CD14-positive monocyte (primary cell): ENCODE measurements at regions not wholly inside any gene's neighbourhood (a gene's known extent, or its start where the extent isn't known, plus 50 kb on each side); places are given as distances from the start of the nearest gene placed in this dataset.

Experiments used
- DNase-seq, 3 donors: peaks; one replicate each; pipeline ENCODE4 v3.0.0-alpha.2; 2011 to 2022
- H2AFZ ChIP-seq: 2 replicates; pipeline ENCODE4 v1.6.0; 2012; ENCODE audit warnings: mild to moderate bottlenecking, low read depth, low read length, inconsistent platforms; ENCODE audit not compliant: insufficient read depth, poor library complexity, severe bottlenecking
- H3K27ac ChIP-seq, 2 donors: 1 replicate in 1 of 2; 2 replicates in 1 of 2; pipeline ENCODE4 v1.5.1; 2012 to 2013; ENCODE audit warnings: low read length in 2 of 2, control low read depth in 1 of 2, inconsistent platforms in 1 of 2, low read depth in 1 of 2, mild to moderate bottlenecking in 1 of 2
- H3K27me3 ChIP-seq, 2 donors: one replicate each; pipeline versions ENCODE4 v1.6.0 to v1.6.1; 2011 to 2013; ENCODE audit warnings: low read length in 2 of 2; ENCODE audit not compliant: control insufficient read depth in 2 of 2, insufficient read depth in 2 of 2
- H3K36me3 ChIP-seq, 2 donors: replicated peaks in 1 of 2; 1 replicate in 1 of 2; 2 replicates in 1 of 2; pipeline versions ENCODE4 v1.5.1 to v1.6.1; 2012 to 2013; ENCODE audit warnings: low read length in 2 of 2, control low read depth in 1 of 2, inconsistent platforms in 1 of 2, mild to moderate bottlenecking in 1 of 2; ENCODE audit not compliant: insufficient read depth in 2 of 2, control insufficient read depth in 1 of 2
- H3K4me1 ChIP-seq, 2 donors: 1 replicate in 1 of 2; 2 replicates in 1 of 2; pipeline versions ENCODE4 v1.5.1 to v1.6.1; 2012 to 2013; ENCODE audit warnings: low read length in 2 of 2, control low read depth in 1 of 2, inconsistent platforms in 1 of 2, mild to moderate bottlenecking in 1 of 2, moderate library complexity in 1 of 2; ENCODE audit not compliant: insufficient read depth in 2 of 2, control insufficient read depth in 1 of 2
- H3K4me2 ChIP-seq: replicated peaks from 2 replicates; pipeline ENCODE3; 2012; ENCODE audit warnings: low read length, moderate library complexity, mild to moderate bottlenecking; ENCODE audit not compliant: poor library complexity, severe bottlenecking; ENCODE audit errors: extremely low read depth
- H3K4me3 ChIP-seq, 3 experiments: fragments of 200-600 bp in 1 of 3; sonication (generic) in 1 of 3; replicated peaks in 1 of 3; 1 replicate in 2 of 3; 2 replicates in 1 of 3; pipeline ENCODE4 v1.5.1; 2011 to 2013; ENCODE audit warnings: low read length in 3 of 3, mild to moderate bottlenecking in 3 of 3, control low read depth in 2 of 3, low read depth in 2 of 3, inconsistent platforms in 1 of 3, moderate library complexity in 1 of 3
- H3K79me2 ChIP-seq: 2 replicates; pipeline ENCODE4 v1.6.0; 2012; ENCODE audit warnings: mild to moderate bottlenecking, control low read depth, inconsistent platforms, low read length, moderate library complexity; ENCODE audit not compliant: insufficient read depth
- H3K9ac ChIP-seq: 2 replicates; pipeline ENCODE4 v1.6.0; 2017; ENCODE audit warnings: low read length, mild to moderate bottlenecking; ENCODE audit not compliant: insufficient read depth, poor library complexity, severe bottlenecking
- H3K9me3 ChIP-seq, 2 donors: replicated peaks in 1 of 2; 1 replicate in 1 of 2; 2 replicates in 1 of 2; pipeline versions ENCODE4 v1.5.1 to v1.6.1; 2012 to 2013; ENCODE audit warnings: low read length in 2 of 2, control low read depth in 1 of 2; ENCODE audit not compliant: control insufficient read depth in 1 of 2, insufficient read depth in 1 of 2
- H4K20me1 ChIP-seq: 2 replicates; pipeline ENCODE4 v1.6.0; 2012; ENCODE audit warnings: mild to moderate bottlenecking, low read length, control low read depth, moderate library complexity; ENCODE audit not compliant: insufficient read depth
- H3K27ac Mint-ChIP-seq, 7 donors: one replicate each; pipeline ENCODE4 v1.8.0; 2020; ENCODE audit warnings: mild to moderate bottlenecking in 7 of 7, mixed read lengths in 7 of 7, moderate library complexity in 6 of 7, inconsistent platforms in 2 of 7
- H3K27me3 Mint-ChIP-seq, 3 donors: one replicate each; pipeline ENCODE4 v1.8.0; 2021 to 2022; ENCODE audit warnings: low read depth in 3 of 3, mild to moderate bottlenecking in 3 of 3, mixed read lengths in 3 of 3, moderate library complexity in 3 of 3, inconsistent platforms in 1 of 3
- H3K36me3 Mint-ChIP-seq, 2 donors: one replicate each; pipeline ENCODE4 v1.8.0; 2020; ENCODE audit warnings: mixed read lengths in 2 of 2, inconsistent platforms in 1 of 2, mild to moderate bottlenecking in 1 of 2
- H3K4me1 Mint-ChIP-seq: one replicate; pipeline ENCODE4 v1.8.0; 2020; ENCODE audit warnings: mild to moderate bottlenecking, mixed read lengths
- H3K4me3 Mint-ChIP-seq, 2 donors: one replicate each; pipeline ENCODE4 v1.8.0; 2020; ENCODE audit warnings: mild to moderate bottlenecking in 2 of 2, mixed read lengths in 2 of 2, moderate library complexity in 1 of 2
- H3K9me3 Mint-ChIP-seq, 7 donors: one replicate each; pipeline ENCODE4 v1.8.0; 2020 to 2022; ENCODE audit warnings: mixed read lengths in 7 of 7, mild to moderate bottlenecking in 6 of 7, moderate library complexity in 6 of 7, inconsistent platforms in 2 of 7
- CTCF ChIP-seq: fragments of 200-600 bp; IDR thresholded peaks from one replicate; pipeline ENCODE4 v1.8.0; 2022; ENCODE audit warnings: antibody characterized with exemption, mild to moderate bottlenecking
- WGBS: methylation state at CpG from one replicate; pipeline ENCODE4 v1.1.5; 2013; ENCODE audit warnings: missing lambda C conversion rate; ENCODE audit not compliant: insufficient coverage; 5-methylcytosine and 5-hydroxymethylcytosine counted together
- intact Hi-C, 2 donors: fragments of 100-400 bp; cut with micrococcal nuclease; formaldehyde crosslinking; loops; one replicate each; pipeline versions ENCODE4 v1.15.0 to v1.15.1; 2023

- H3K27me3 Mint-ChIP-seq = peaks cover 0 to 4% (median 2%) of the 10 kb centered on the region in 3 donors
- H3K4me3 Mint-ChIP-seq = no peak overlapping the region
- no peaks in the 10 kb centered on the region for H3K36me3 ChIP-seq
- DNase-seq = no peak
- no peaks in the 10 kb centered on the region for H3K4me1 ChIP-seq
- TF ChIP-seq CTCF = no peak
- H3K9me3 ChIP-seq = no peaks in the 10 kb centered on the region
- H3K27ac Mint-ChIP-seq = no peak overlapping the region
- no peaks in the 10 kb centered on the region for H3K9me3 Mint-ChIP-seq
- no peak overlapping the region for H2AFZ ChIP-seq
- intact Hi-C loops = no loop called here
- H3K79me2 ChIP-seq = no peaks in the 10 kb centered on the region
- H3K9ac ChIP-seq = no peak overlapping the region
- no peaks in the 10 kb centered on the region for H3K36me3 Mint-ChIP-seq
- no peak overlapping the region for H3K27ac ChIP-seq
- H3K4me3 ChIP-seq = no peak overlapping the region
- H4K20me1 ChIP-seq = no peaks in the 10 kb centered on the region
- H3K4me1 Mint-ChIP-seq = no peaks in the 10 kb centered on the region
- H3K4me2 ChIP-seq = no peak overlapping the region
- H3K27me3 ChIP-seq = no peaks in the 10 kb centered on the region
- WGBS = 90% methylated on average over 2 of the region's 5 CpGs
Observed at GRCh38 chr10:131022981-131023380, 288.5 kb downstream of the TCERG1L start.

- DNase-seq = no peak
Observed at GRCh38 chr10:131024259-131025131, 287.0 kb downstream of the TCERG1L start.

More at GRCh38 chr10:131024259-131025131, 287.0 kb downstream of the TCERG1L start:
- no peak overlapping the region for H3K4me3 Mint-ChIP-seq
- no peak overlapping the region for H3K27ac Mint-ChIP-seq
- no peaks in the 10 kb centered on the region for H3K4me1 Mint-ChIP-seq
- H3K9me3 ChIP-seq = no peaks in the 10 kb centered on the region
- H3K4me1 ChIP-seq = no peaks in the 10 kb centered on the region
- no peak overlapping the region for H3K27ac ChIP-seq
- H3K36me3 ChIP-seq = no peaks in the 10 kb centered on the region
- no peaks in the 10 kb centered on the region for H3K27me3 ChIP-seq
- no peak overlapping the region for H3K9ac ChIP-seq
- H2AFZ ChIP-seq = no peak overlapping the region
- 95% methylated on average over 14 of the region's 17 CpGs for WGBS
- intact Hi-C loops = no loop called here
- H3K9me3 Mint-ChIP-seq = no peaks in the 10 kb centered on the region
- no peak overlapping the region for H3K4me3 ChIP-seq
- no peaks in the 10 kb centered on the region for H3K36me3 Mint-ChIP-seq
- no peaks in the 10 kb centered on the region for H4K20me1 ChIP-seq
- no peak for TF ChIP-seq CTCF
- H3K79me2 ChIP-seq = no peaks in the 10 kb centered on the region
- peaks cover 0 to 5% (median 0%) of the 10 kb centered on the region in 3 donors for H3K27me3 Mint-ChIP-seq
- H3K4me2 ChIP-seq = no peak overlapping the region
